ENCODE measurements at regions not wholly inside any gene's neighbourhood (a gene's known extent, or its start where the extent isn't known, plus 50 kb on each side); places are given as distances from the start of the nearest gene placed in this dataset.

DNA sequence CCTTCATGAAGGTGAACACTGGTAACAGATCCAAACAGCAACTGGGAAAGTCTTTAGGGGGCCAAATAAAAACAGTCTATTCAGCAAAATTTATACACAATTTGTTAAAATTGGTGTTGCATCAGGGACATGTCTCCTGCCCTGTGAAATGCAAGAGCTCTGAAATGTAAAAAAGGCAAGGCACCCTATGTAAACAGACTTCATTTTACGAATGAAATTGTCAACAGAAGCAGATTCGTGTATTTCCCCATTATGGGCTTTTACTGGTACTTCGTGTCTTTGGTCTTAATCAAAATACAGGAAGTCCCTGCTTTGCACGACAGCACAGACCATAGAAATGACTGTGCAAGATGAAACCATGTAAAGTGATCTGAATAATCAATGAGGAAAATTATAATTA is 127.3 kb upstream of the THBS1 start:
- Histone ChIP-seq H3K9ac (ENCODE audit: low read length) (no peak overlapping the region), H3K27ac (ENCODE audit: low read depth, low read length, poor library complexity, severe bottlenecking) (no peak overlapping the region), H3F3A (ENCODE audit: insufficient read depth, low read length) (no peaks in the 10 kb centered on the region), H3K4me2 (ENCODE audit: low read length) (no peak overlapping the region), H3K4me1 (ENCODE audit: insufficient read depth, low read length, severe bottlenecking) (no peaks in the 10 kb centered on the region), H2AFZ (ENCODE audit: low read length) (no peak overlapping the region), H3K36me3 (ENCODE audit: insufficient read depth, low read length) (no peaks in the 10 kb centered on the region), H3K9me2 (ENCODE audit: low read depth, low read length) (no peaks in the 10 kb centered on the region), H3K9me3 (ENCODE audit: low read length) (no peaks in the 10 kb centered on the region), H3K27me3 (ENCODE audit: insufficient read depth, low read length) (no peaks in the 10 kb centered on the region), H4K20me1 (ENCODE audit: insufficient read depth, low read length) (no peaks in the 10 kb centered on the region), H3K79me2 (ENCODE audit: insufficient read depth, low read length) (no peaks in the 10 kb centered on the region), H3K4me3 (ENCODE audit: low read depth, low read length, poor library complexity, severe bottlenecking) (no peak overlapping the region)
- TF ChIP-seq, protein P1, sequence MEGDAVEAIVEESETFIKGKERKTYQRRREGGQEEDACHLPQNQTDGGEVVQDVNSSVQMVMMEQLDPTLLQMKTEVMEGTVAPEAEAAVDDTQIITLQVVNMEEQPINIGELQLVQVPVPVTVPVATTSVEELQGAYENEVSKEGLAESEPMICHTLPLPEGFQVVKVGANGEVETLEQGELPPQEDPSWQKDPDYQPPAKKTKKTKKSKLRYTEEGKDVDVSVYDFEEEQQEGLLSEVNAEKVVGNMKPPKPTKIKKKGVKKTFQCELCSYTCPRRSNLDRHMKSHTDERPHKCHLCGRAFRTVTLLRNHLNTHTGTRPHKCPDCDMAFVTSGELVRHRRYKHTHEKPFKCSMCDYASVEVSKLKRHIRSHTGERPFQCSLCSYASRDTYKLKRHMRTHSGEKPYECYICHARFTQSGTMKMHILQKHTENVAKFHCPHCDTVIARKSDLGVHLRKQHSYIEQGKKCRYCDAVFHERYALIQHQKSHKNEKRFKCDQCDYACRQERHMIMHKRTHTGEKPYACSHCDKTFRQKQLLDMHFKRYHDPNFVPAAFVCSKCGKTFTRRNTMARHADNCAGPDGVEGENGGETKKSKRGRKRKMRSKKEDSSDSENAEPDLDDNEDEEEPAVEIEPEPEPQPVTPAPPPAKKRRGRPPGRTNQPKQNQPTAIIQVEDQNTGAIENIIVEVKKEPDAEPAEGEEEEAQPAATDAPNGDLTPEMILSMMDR (IDR thresholded peaks at IDR 0.05; ENCODE audit: low read length), result no peak
- TF ChIP-seq EZH2 (IDR thresholded peaks at IDR 0.05; ENCODE audit: borderline replicate concordance, low read length), result no peak

DNA sequence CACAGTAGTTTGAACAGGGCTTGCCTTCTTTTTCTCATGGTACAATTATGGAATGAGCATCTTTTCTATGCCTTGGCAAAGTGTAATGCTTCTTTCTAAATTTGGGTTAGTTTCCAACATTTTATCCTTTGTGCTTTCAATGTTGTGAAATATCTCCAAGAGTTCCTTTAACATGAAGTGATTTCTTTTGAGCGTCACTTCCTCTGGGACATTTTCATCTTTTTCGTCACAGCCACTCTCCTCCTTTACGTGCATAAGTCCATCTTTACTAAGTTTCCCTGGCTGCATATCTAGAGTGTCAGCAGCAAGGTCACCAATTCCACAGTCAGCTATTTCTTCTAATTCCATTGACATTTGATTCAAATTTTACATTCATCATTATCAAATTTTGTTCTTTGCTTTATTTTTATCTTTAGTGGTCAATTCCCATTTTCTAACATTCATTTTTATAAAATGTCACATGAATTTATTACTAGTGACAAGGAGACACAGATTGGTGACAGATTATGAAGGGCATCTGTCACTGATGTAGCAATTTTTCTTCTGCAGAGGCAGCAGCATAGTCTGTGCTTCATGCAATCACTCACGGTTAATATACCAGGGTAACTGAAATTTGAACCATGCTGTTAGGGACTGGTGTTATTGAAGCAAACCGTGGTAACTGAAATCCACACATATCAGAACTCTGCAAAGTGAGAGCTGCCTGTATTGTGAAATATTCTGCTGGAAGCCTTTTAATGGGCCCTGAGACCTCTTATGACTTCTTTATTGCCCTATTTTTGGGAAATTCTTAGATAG is 126.5 kb upstream of the THBS1 start:
- no peak overlapping the region for H3K9ac ChIP-seq (ENCODE audit: low read length)
- H3K4me3 ChIP-seq (ENCODE audit: low read depth, low read length, poor library complexity, severe bottlenecking), result no peak overlapping the region
- no peak overlapping the region for H2AFZ ChIP-seq (ENCODE audit: low read length)

DNA sequence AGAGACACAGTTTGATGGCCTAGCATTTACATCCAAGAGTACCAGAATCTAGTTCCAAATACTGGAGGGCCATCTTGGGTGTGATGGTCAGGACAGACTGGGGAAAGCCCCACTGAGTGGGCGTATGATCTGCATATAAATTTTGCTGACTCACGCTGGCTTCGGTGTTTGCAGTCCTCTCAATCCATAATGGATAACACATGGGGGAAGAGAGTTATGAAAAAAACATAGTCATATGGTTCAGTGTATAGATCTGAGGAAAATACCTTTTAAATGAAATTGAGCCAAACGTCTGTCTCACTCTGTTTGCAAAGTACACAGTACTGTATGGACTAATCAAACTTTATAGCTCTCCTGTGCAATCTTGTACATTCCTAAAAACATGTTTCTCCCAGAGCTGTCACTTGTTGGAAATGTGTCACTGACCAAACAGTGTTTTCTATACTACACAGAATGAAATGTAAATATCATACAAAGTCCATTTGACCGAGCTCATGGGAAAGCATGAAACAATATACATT is 125.3 kb upstream of the THBS1 start:
- Histone ChIP-seq H3K36me3 (ENCODE audit: insufficient read depth, low read length) (no peaks in the 10 kb centered on the region), H3K9ac (ENCODE audit: low read length) (no peak overlapping the region), H3K4me1 (ENCODE audit: insufficient read depth, low read length, severe bottlenecking) (no peaks in the 10 kb centered on the region), H3K4me3 (ENCODE audit: low read depth, low read length, poor library complexity, severe bottlenecking) (no peak overlapping the region), H4K20me1 (ENCODE audit: insufficient read depth, low read length) (no peaks in the 10 kb centered on the region), H3K4me2 (ENCODE audit: low read length) (no peak overlapping the region), H3K9me3 (ENCODE audit: low read length) (no peaks in the 10 kb centered on the region), H3K27me3 (ENCODE audit: insufficient read depth, low read length) (no peaks in the 10 kb centered on the region), H2AFZ (ENCODE audit: low read length) (no peak overlapping the region), H3K27ac (ENCODE audit: low read depth, low read length, poor library complexity, severe bottlenecking) (no peak overlapping the region), H3F3A (ENCODE audit: insufficient read depth, low read length) (no peaks in the 10 kb centered on the region), H3K79me2 (ENCODE audit: insufficient read depth, low read length) (no peaks in the 10 kb centered on the region), H3K9me2 (ENCODE audit: low read depth, low read length) (no peaks in the 10 kb centered on the region)
- TF ChIP-seq EZH2 (IDR thresholded peaks at IDR 0.05; ENCODE audit: borderline replicate concordance, low read length), result no peak
- TF ChIP-seq, protein P1 (IDR thresholded peaks at IDR 0.05; ENCODE audit: low read length), result no peak

More for the DNA sequence above, 126.5 kb upstream of the THBS1 start:
- Histone ChIP-seq H3K79me2 (ENCODE audit: insufficient read depth, low read length) (no peaks in the 10 kb centered on the region), H4K20me1 (ENCODE audit: insufficient read depth, low read length) (no peaks in the 10 kb centered on the region), H3K4me1 (ENCODE audit: insufficient read depth, low read length, severe bottlenecking) (no peaks in the 10 kb centered on the region), H3K27ac (ENCODE audit: low read depth, low read length, poor library complexity, severe bottlenecking) (no peak overlapping the region), H3F3A (ENCODE audit: insufficient read depth, low read length) (no peaks in the 10 kb centered on the region), H3K9me2 (ENCODE audit: low read depth, low read length) (no peaks in the 10 kb centered on the region), H3K4me2 (ENCODE audit: low read length) (no peak overlapping the region), H3K36me3 (ENCODE audit: insufficient read depth, low read length) (no peaks in the 10 kb centered on the region), H3K27me3 (ENCODE audit: insufficient read depth, low read length) (no peaks in the 10 kb centered on the region), H3K9me3 (ENCODE audit: low read length) (no peaks in the 10 kb centered on the region)
- TF ChIP-seq EZH2 (IDR thresholded peaks at IDR 0.05; ENCODE audit: borderline replicate concordance, low read length), result no peak
- TF ChIP-seq, protein P1 (IDR thresholded peaks at IDR 0.05; ENCODE audit: low read length), result no peak
